ENCODE measurements at regions not wholly inside any gene's neighbourhood (a gene's known extent, or its start where the extent isn't known, plus 50 kb on each side); places are given as distances from the start of the nearest gene placed in this dataset.

- no peak for FAIRE-seq
- no peak overlapping the region for H3K4me3 ChIP-seq (replicated peaks in 1 of 3; ENCODE audit: insufficient read depth in 1 of 3, low read depth in 1 of 3, low read length in 3 of 3)
Observed at GRCh38 chrX:142363501-142363900, 158.4 kb upstream of the MAGEC2 start.

More at GRCh38 chrX:142363501-142363900, 158.4 kb upstream of the MAGEC2 start:
- Histone ChIP-seq H3K4me1 (ENCODE audit: control insufficient read depth, extremely low read depth, insufficient read depth, low read length) (no peaks in the 10 kb centered on the region), H3K27ac (ENCODE audit: insufficient read depth, low read depth, low read length) (no peak overlapping the region), H3K9me3 (replicated peaks; ENCODE audit: control insufficient read depth, insufficient read depth, low read length) (no peaks in the 10 kb centered on the region), H4K20me1 (replicated peaks; ENCODE audit: control insufficient read depth, extremely low read depth, insufficient read depth, low read length) (no peaks in the 10 kb centered on the region), H3K27me3 (ENCODE audit: control insufficient read depth in 2 of 2, insufficient read depth in 2 of 2, low read length in 2 of 2) (no peaks in the 10 kb centered on the region), H3K9me1 (replicated peaks; ENCODE audit: control insufficient read depth, extremely low read depth, insufficient read depth, low read length) (no peaks in the 10 kb centered on the region), H3K36me3 (ENCODE audit: control insufficient read depth in 2 of 2, extremely low read depth in 1 of 2, insufficient read depth in 2 of 2, low read length in 2 of 2) (no peaks in the 10 kb centered on the region), H3K79me2 (ENCODE audit: control insufficient read depth, insufficient read depth, low read length) (no peaks in the 10 kb centered on the region), H3K4me2 (ENCODE audit: insufficient read depth, low read length) (no peak overlapping the region), H3K9ac (replicated peaks; ENCODE audit: extremely low read depth, insufficient read depth, low read length) (no peak overlapping the region), H2AFZ (ENCODE audit: low read depth, low read length) (no peak overlapping the region)
- POLR2A ChIA-PET: no interaction called here
- no peak for DNase-seq (ENCODE audit: low read depth, low spot score)
- dilution Hi-C loops (cut with MboI; ENCODE audit: extremely low pct_ligation_motif_present, low sequenced_read_pairs): no loop called here
- intact Hi-C loops (cut with micrococcal nuclease): no loop called here
- CTCF ChIA-PET: no interaction called here
- no peak for TF ChIP-seq JUN (IDR thresholded peaks at IDR 0.05; ENCODE audit: borderline replicate concordance, insufficient read depth, insufficient read length, low read depth)
- TF ChIP-seq MAX (IDR thresholded peaks at IDR 0.05; ENCODE audit: insufficient read depth, insufficient read length): no peak
- TF ChIP-seq GATA2 (IDR thresholded peaks at IDR 0.05; ENCODE audit: insufficient read depth, insufficient read length, low read depth, low read length): no peak
- TF ChIP-seq POLR2A (IDR thresholded peaks at IDR 0.05; ENCODE audit: low read depth, low read length): no peak
- TF ChIP-seq MYC (IDR thresholded peaks at IDR 0.05; ENCODE audit: low read depth, low read length): no peak
- no peak for TF ChIP-seq FOS (IDR thresholded peaks at IDR 0.05; ENCODE audit: borderline replicate concordance, insufficient read depth, low read length)
- TF ChIP-seq CTCF (IDR thresholded peaks at IDR 0.05; ENCODE audit: extremely low read depth in 1 of 2, insufficient read depth in 1 of 2, low read depth in 1 of 2, low read length in 2 of 2): no peak
- BruUV-seq (replicated peaks): no TSS peak
